ENCODE measurements at regions not wholly inside any gene's neighbourhood (a gene's known extent, or its start where the extent isn't known, plus 50 kb on each side); places are given as distances from the start of the nearest gene placed in this dataset.

DNA sequence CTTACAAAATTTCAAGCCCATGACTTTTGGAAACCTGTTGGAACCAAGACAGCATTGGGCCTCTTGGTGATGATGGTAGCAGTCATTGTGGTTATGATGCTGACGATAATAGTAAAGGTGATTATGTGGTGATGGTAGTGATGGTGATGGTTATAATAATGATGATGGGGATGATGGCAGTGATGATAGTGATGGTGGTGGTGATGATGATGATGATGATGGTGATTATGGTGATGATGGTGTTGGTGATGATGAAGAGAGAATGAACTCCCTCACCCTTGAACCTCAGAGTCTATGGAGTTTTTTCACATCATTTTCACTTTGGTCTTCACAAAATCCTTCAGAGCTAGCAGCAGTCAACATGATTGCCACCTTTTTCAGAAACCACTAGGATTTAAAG, 105.3 kb upstream of the ASIC2 start:
- TF ChIP-seq CTCF (IDR thresholded peaks at IDR 0.05; ENCODE audit: low read depth, low read length) (no peak), EZH2phosphoT487 (IDR thresholded peaks at IDR 0.05; ENCODE audit: low read depth) (no peak)

All from OCI-LY3 (cell line).